IPS-NIHi11 (cell line): ENCODE measurements at regions not wholly inside any gene's neighbourhood (a gene's known extent, or its start where the extent isn't known, plus 50 kb on each side); places are given as distances from the start of the nearest gene placed in this dataset.
"Not testable (repeated sequence)": the region's sequence is repeated elsewhere in the genome, so short reads cannot be mapped to it uniquely, and the experiment has no call there.

Experiments
- DNase-seq: peaks from one replicate; pipeline ENCODE4 v3.0.0; 2012; ENCODE audit warnings: mixed read lengths, low spot score

- no peak for DNase-seq
Measured at GRCh38 chr2:13401312-13401711, 684.6 kb downstream of the TRIB2 start.

- no peak for DNase-seq
Measured at GRCh38 chr2:13413989-13414388, 697.3 kb downstream of the TRIB2 start.

GRCh38 chr2:13414897-13415296 is 698.2 kb downstream of the TRIB2 start:
- no peak for DNase-seq

GRCh38 chr2:13433954-13434353 is 717.2 kb downstream of the TRIB2 start:
- no peak for DNase-seq

- DNase-seq = not testable (repeated sequence)
Measured at GRCh38 chr2:13443554-13444261, 727.0 kb downstream of the TRIB2 start.

- no peak for DNase-seq
Measured at GRCh38 chr2:13462464-13462863, 745.7 kb downstream of the TRIB2 start.

- no peak for DNase-seq
Measured at GRCh38 chr2:13466076-13466475, 749.3 kb downstream of the TRIB2 start.

GRCh38 chr2:13474538-13474937 is 757.8 kb downstream of the TRIB2 start:
- DNase-seq = no peak

GRCh38 chr2:13480057-13480456 is 763.3 kb downstream of the TRIB2 start:
- DNase-seq = no peak

- no peak for DNase-seq
Measured at GRCh38 chr2:13481201-13481600, 764.5 kb downstream of the TRIB2 start.

GRCh38 chr2:13485256-13485655 is 768.5 kb downstream of the TRIB2 start:
- no peak for DNase-seq

- no peak for DNase-seq
Measured at GRCh38 chr2:13488965-13489364, 772.2 kb downstream of the TRIB2 start.

- DNase-seq = no peak
Measured at GRCh38 chr2:13492262-13492661, 775.5 kb downstream of the TRIB2 start.

GRCh38 chr2:13495051-13495450 is 778.3 kb downstream of the TRIB2 start:
- DNase-seq = no peak

GRCh38 chr2:13504808-13505207 is 788.1 kb downstream of the TRIB2 start:
- no peak for DNase-seq

GRCh38 chr2:13508671-13509070 is 791.9 kb downstream of the TRIB2 start:
- DNase-seq = no peak

GRCh38 chr2:13515254-13515653 is 798.5 kb downstream of the TRIB2 start:
- no peak for DNase-seq

GRCh38 chr2:13522096-13522495 is 805.4 kb downstream of the TRIB2 start:
- no peak for DNase-seq

- no peak for DNase-seq
Measured at GRCh38 chr2:13522917-13523821, 806.4 kb downstream of the TRIB2 start.

- DNase-seq = no peak
Measured at GRCh38 chr2:13524492-13524891, 807.8 kb downstream of the TRIB2 start.

- not testable (repeated sequence) for DNase-seq
Measured at GRCh38 chr2:13531735-13532410, 815.1 kb downstream of the TRIB2 start.

GRCh38 chr2:13532781-13533523 is 816.2 kb downstream of the TRIB2 start:
- DNase-seq = not testable (repeated sequence)
